Panc1 (cell line): ENCODE measurements at regions not wholly inside any gene's neighbourhood (a gene's known extent, or its start where the extent isn't known, plus 50 kb on each side); places are given as distances from the start of the nearest gene placed in this dataset.

Experiments
- ATAC-seq: fragments of 200-7000 bp; cut with Tn5 transposase; 2 replicates; pipeline ENCODE4 v1.9.1; 2020; ENCODE audit warnings: mild to moderate bottlenecking, moderate library complexity
- BruUV-seq: library from RNA; stranded (reverse); fragments of 400-500 nt; replicated peaks from 2 replicates; lab custom pipeline; 2021; lab: Mats Ljungman, UMichigan
- CTCF ChIA-PET: fragments of 300-600 bp; sonication (Branson Sonifier 250); formaldehyde crosslinking; loops from one replicate; lab custom pipeline; 2022; ENCODE audit warnings: antibody characterized with exemption; lab: Charles Lee
- POLR2A ChIA-PET: fragments of 300-600 bp; sonication (Branson Sonifier 250); formaldehyde crosslinking; loops from one replicate; lab custom pipeline; 2022; ENCODE audit warnings: antibody characterized with exemption; lab: Charles Lee
- DNase-seq: peaks from one replicate; pipeline ENCODE4 v3.0.0-alpha.2; 2010; ENCODE audit warnings: low read depth, low spot score
- H3K27ac ChIP-seq: 2 replicates; pipeline ENCODE4 v1.5.1; 2011; ENCODE audit warnings: mild to moderate bottlenecking, low read length, inconsistent platforms
- H3K27me3 ChIP-seq: fragments of 200-500 bp; sonication (Bioruptor generic); 2 replicates; pipeline ENCODE4 v1.6.0; 2014; ENCODE audit warnings: low read length, inconsistent platforms; ENCODE audit not compliant: control insufficient read depth, insufficient read depth
- H3K36me3 ChIP-seq: fragments of 200-500 bp; sonication (Bioruptor generic); 2 replicates; pipeline ENCODE4 v1.5.1; 2014; ENCODE audit warnings: inconsistent platforms, mild to moderate bottlenecking, low read length, moderate library complexity; ENCODE audit not compliant: control insufficient read depth, insufficient read depth
- H3K4me1 ChIP-seq: 2 replicates; pipeline ENCODE4 v1.5.1; 2011; ENCODE audit warnings: inconsistent platforms, mild to moderate bottlenecking, low read length, moderate library complexity; ENCODE audit not compliant: control insufficient read depth, insufficient read depth
- H3K4me3 ChIP-seq, 2 experiments: 2 replicates each; pipeline ENCODE4 v1.5.1; 2011 to 2012; ENCODE audit warnings: low read depth in 2 of 2, low read length in 2 of 2, mild to moderate bottlenecking in 2 of 2, inconsistent platforms in 1 of 2, moderate library complexity in 1 of 2
- H3K9me3 ChIP-seq: fragments of 200-500 bp; sonication (Bioruptor generic); 2 replicates; pipeline ENCODE4 v1.5.1; 2014; ENCODE audit warnings: low read depth, mild to moderate bottlenecking, inconsistent platforms, low read length, moderate library complexity; ENCODE audit not compliant: control insufficient read depth, insufficient read depth
- POLR2AphosphoS5 ChIP-seq: IDR thresholded peaks from 2 replicates; pipeline ENCODE4 v1.6.1; 2012; ENCODE audit warnings: mild to moderate bottlenecking, low read depth, low read length, moderate library complexity
- SIN3A ChIP-seq: IDR thresholded peaks from 2 replicates; pipeline ENCODE4 v1.6.1; 2012; ENCODE audit warnings: low read depth, mild to moderate bottlenecking, low read length, moderate library complexity, borderline replicate concordance; ENCODE audit not compliant: insufficient read depth
- TCF7L2 ChIP-seq: IDR thresholded peaks from 2 replicates; pipeline ENCODE4 v1.6.1; 2011; ENCODE audit warnings: mild to moderate bottlenecking, low read depth, low read length, inconsistent platforms
- in situ Hi-C: cut with HindIII; loops from 2 replicates; pipeline ENCODE4 v1.10.0; 2016; ENCODE audit warnings: low sequenced_read_pairs, low pct_unique_long_range_greater_than_20kb
- intact Hi-C: fragments of 100-400 bp; cut with micrococcal nuclease; formaldehyde crosslinking; loops from one replicate; pipeline ENCODE4 v1.10.0; 2022; ENCODE audit not compliant: unreplicated experiment
- TF ChIP-seq, protein P1 (sequence below), 2 experiments: IDR thresholded peaks; 2 replicates each; pipeline ENCODE4 v1.6.1; 2011 to 2012; ENCODE audit warnings: low read depth in 2 of 2, control low read depth in 1 of 2, low read length in 1 of 2, mild to moderate bottlenecking in 1 of 2, moderate library complexity in 1 of 2; ENCODE audit not compliant: insufficient read depth in 1 of 2
- TF ChIP-seq, protein P2 (sequence below): fragments of 450-650 bp; IDR thresholded peaks from 2 replicates; pipeline ENCODE4 v1.5.1; 2017; ENCODE audit warnings: mild to moderate bottlenecking

DNA sequence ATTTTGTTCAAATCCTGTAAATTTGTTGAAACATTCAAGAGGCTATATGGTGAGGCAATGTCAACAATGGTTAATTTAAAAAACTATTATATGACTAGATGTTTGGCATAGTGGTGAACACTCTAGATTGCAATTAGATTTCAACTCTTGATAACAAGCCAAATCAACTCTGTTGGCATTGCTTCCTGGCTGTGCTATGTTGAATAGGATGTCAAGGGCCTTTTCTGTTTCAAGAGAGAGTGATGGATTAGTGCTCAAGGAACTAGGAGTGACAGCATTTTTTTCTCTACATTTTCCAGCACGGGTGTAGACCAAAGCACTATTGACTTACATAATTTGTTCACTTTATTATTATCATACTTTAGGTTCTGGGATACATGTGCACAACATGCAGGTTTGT lies 172.4 kb upstream of the KCNH7 start:
- intact Hi-C loops (no loop called here), in situ Hi-C loops (no loop called here)
- Histone ChIP-seq H3K4me1 (no peaks in the 10 kb centered on the region), H3K4me3 (no peak overlapping the region), H3K27me3 (no peaks in the 10 kb centered on the region), H3K36me3 (no peaks in the 10 kb centered on the region), H3K9me3 (no peaks in the 10 kb centered on the region), H3K27ac (no peak overlapping the region)
- ATAC-seq (no peak), DNase-seq (no peak)
- POLR2A ChIA-PET: no interaction called here
- no TSS peak for BruUV-seq
- CTCF ChIA-PET: no interaction called here
- TF ChIP-seq SIN3A (no peak), TCF7L2 (no peak), POLR2AphosphoS5 (no peak)
- TF ChIP-seq, protein P1, sequence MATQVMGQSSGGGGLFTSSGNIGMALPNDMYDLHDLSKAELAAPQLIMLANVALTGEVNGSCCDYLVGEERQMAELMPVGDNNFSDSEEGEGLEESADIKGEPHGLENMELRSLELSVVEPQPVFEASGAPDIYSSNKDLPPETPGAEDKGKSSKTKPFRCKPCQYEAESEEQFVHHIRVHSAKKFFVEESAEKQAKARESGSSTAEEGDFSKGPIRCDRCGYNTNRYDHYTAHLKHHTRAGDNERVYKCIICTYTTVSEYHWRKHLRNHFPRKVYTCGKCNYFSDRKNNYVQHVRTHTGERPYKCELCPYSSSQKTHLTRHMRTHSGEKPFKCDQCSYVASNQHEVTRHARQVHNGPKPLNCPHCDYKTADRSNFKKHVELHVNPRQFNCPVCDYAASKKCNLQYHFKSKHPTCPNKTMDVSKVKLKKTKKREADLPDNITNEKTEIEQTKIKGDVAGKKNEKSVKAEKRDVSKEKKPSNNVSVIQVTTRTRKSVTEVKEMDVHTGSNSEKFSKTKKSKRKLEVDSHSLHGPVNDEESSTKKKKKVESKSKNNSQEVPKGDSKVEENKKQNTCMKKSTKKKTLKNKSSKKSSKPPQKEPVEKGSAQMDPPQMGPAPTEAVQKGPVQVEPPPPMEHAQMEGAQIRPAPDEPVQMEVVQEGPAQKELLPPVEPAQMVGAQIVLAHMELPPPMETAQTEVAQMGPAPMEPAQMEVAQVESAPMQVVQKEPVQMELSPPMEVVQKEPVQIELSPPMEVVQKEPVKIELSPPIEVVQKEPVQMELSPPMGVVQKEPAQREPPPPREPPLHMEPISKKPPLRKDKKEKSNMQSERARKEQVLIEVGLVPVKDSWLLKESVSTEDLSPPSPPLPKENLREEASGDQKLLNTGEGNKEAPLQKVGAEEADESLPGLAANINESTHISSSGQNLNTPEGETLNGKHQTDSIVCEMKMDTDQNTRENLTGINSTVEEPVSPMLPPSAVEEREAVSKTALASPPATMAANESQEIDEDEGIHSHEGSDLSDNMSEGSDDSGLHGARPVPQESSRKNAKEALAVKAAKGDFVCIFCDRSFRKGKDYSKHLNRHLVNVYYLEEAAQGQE (IDR thresholded peaks at IDR 0.05; ENCODE audit: insufficient read depth in 1 of 2, low read depth in 2 of 2, low read length in 1 of 2): no peak
- TF ChIP-seq, protein P2, sequence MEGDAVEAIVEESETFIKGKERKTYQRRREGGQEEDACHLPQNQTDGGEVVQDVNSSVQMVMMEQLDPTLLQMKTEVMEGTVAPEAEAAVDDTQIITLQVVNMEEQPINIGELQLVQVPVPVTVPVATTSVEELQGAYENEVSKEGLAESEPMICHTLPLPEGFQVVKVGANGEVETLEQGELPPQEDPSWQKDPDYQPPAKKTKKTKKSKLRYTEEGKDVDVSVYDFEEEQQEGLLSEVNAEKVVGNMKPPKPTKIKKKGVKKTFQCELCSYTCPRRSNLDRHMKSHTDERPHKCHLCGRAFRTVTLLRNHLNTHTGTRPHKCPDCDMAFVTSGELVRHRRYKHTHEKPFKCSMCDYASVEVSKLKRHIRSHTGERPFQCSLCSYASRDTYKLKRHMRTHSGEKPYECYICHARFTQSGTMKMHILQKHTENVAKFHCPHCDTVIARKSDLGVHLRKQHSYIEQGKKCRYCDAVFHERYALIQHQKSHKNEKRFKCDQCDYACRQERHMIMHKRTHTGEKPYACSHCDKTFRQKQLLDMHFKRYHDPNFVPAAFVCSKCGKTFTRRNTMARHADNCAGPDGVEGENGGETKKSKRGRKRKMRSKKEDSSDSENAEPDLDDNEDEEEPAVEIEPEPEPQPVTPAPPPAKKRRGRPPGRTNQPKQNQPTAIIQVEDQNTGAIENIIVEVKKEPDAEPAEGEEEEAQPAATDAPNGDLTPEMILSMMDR: no peak

DNA sequence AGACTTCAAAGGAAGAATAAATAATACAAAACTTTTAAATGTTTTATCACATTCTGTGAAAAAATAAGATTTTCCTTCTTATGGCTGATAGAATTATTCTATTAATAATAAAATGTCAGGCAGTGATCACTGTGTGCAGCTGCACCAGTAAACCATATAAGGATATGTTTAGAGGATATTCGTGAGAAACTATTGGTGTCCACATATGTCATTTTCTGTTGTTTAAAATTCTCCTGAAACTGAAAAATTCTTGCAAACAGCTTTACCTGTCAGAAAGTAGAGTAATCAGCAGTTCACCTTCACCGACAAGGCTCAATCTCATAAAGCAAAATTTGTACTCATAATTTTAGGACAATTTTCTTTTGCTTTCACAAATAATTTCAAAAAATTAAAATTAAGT lies 170.1 kb upstream of the KCNH7 start:
- H3K4me1 ChIP-seq: no peaks in the 10 kb centered on the region
- CTCF ChIA-PET: no interaction called here
- intact Hi-C loops (no loop called here), in situ Hi-C loops (no loop called here)
- ATAC-seq (no peak), DNase-seq (no peak)
- no peaks in the 10 kb centered on the region for H3K9me3 ChIP-seq
- H3K27me3 ChIP-seq: no peaks in the 10 kb centered on the region
- POLR2A ChIA-PET: interaction anchor here (0.6 kb wide), 1 partner anchor 75 kb away, joined by 3 read pairs; no protein-coding TSS in a partner anchor
- no peaks in the 10 kb centered on the region for H3K36me3 ChIP-seq
- TF ChIP-seq POLR2AphosphoS5 (no peak), SIN3A (no peak), TCF7L2 (no peak)
- TF ChIP-seq, protein P1 (IDR thresholded peaks at IDR 0.05; ENCODE audit: insufficient read depth in 1 of 2, low read depth in 2 of 2, low read length in 1 of 2): no peak
- TF ChIP-seq, protein P2: no peak
- no TSS peak for BruUV-seq
- H3K4me3 ChIP-seq: no peak overlapping the region
- no peak overlapping the region for H3K27ac ChIP-seq
